Stromal cell of bone marrow (primary cell): ENCODE measurements at regions not wholly inside any gene's neighbourhood (a gene's known extent, or its start where the extent isn't known, plus 50 kb on each side); places are given as distances from the start of the nearest gene placed in this dataset.

Source experiments
- DNase-seq: peaks from one replicate; pipeline ENCODE4 v3.0.0-alpha.2; 2012; ENCODE audit warnings: low read depth

DNA sequence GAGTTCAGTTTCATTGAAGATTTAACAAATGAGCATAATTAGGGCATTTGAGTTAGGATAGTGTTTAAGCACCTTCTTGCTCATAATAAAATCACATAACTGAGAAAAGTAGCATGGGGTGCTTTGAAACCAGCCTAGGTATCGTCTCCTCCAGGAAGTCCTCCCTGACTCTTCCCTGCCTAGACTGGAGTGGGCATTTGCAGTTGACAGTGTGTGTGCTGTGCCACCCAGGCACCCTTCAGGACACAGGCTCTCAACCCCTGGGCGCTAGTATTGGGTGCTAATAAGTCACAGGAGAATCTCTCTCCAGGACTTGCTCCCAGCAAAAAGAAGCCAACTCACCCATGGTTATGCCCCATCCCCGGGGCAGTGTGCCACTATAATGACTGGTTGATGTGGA lies 584.1 kb downstream of the INSC start:
- DNase-seq: no peak

DNA sequence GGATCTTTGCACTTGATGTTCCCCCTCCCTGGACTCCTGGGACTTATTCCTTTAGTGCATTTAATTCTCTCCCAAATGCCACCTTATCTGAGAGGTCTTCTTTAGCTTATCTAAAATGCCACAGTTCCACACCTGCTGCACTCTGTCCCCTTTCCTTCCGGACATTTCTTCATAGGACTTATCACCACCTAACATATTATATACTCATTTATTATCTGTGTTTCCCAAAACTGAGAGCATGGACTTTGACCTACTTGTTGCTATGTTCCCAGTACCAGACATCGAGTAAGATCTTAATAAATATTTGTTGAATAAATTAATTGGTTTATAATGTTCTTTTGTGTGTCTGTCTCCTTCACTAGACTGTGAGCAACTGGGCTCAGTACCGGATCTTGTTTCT lies 585.3 kb downstream of the INSC start:
- no peak for DNase-seq

DNA sequence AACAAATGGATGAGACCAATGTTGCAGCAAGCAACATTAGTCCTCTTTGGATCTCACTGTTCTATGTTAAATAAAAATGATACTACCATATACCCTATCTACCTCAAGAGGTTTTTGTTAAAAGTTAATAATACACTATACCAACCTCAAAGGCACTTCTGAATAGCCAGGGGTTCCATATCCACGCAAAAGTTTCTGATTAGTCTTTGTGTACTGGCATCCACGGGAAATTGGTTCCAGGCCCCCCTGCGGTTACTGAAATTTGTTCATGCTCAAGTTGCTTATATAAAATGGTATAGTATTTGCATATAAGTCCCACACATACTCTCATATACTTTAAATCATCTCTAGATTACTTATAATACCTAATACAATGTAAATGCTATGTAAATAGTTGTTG lies 585.7 kb downstream of the INSC start:
- no peak for DNase-seq

DNA sequence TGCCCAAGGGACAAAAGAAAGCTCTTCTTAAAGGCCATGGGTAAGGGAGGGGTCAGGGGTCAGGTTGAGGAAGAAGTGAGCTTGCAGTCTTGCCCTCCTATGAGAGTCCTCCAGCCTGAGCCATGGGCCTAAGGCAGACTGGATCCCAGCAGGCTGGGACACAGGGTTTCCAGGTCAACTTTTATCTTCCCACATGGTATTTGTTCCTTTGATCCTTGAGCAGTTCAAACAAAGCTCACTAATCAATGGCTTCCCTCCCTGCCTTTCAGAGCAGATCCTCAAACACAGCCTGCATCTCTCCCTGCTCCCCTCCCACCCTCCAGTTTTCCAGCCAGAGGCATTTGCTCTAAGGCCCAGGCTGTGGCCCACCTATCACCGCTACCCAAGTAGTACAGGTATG lies 589.3 kb downstream of the INSC start:
- DNase-seq: no peak

DNA sequence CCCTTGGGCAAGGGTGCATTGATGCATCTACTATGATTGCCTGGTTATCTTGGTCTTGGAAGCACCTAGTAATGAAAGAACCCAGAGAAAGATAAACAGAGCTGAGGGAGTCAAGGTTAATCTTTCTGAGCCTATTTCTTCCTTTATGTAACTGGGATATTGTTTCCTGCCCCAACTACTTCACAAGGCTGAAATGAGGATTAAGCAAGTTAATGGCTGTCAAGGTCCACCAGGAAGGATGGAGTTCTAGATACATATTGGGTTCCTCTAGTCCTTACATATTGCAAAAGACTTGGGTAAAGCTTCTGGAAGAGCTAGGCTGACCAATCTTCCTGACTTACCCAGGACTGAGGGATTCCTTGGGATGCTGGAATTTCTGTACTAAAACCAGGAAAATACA lies 589.8 kb downstream of the INSC start:
- DNase-seq: no peak

DNA sequence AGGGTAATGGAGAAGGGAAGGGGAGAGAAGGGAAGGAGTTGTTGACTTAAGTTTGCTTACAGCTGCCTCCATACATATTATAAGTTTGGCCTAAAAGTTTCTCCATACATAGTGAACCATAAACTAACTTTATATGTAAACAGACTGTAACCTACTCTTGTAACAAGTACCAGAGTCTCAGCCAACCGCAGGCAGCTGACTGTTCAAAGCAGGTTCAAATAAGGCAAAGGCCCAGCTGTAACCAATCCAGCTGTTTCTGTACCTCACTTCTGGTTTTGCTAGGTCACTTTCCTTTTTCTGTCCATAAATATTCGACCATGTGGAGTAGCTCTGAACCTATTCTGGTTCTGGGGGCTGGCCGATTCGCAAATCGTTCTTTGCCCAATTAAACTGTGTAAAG lies 591.2 kb downstream of the INSC start:
- no peak for DNase-seq

DNA sequence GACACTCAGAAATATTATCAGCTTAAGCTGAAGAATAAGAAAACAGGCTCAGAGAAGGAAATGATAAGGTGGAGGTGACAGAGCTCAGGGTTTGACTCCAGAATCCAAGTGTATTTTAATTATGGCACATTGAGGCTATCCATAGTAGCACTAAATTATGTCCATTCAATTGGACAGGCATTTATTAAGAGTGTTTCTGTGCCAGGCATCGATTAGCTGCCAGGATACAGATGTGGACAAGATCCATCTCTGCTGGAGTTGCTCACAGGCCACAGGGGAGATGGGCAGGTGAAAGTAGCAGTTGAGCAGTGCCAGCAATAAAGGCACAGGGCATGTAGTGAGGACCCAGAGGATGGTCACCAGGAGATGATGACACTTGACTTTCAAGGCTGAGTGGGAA lies 592.5 kb downstream of the INSC start:
- no peak for DNase-seq

DNA sequence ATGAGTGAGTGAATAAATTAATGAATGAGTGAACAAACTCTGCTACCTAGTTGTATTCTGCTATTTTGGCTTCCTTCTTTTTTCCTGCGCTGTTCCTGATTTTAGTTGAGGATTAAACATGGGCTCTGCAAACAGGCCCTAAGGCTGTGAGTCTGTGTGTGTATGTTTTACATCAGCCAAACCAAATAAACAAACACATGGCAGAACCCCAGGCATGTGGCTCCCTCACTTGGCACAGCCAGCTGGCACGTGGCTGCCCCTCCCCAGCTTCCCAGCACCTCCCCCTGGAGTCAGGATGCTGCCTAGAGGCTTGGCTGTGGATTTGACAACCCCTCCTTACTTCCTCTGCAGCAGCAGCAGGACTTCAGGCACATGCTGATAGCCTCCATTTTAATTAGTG lies 593.2 kb downstream of the INSC start:
- no peak for DNase-seq

DNA sequence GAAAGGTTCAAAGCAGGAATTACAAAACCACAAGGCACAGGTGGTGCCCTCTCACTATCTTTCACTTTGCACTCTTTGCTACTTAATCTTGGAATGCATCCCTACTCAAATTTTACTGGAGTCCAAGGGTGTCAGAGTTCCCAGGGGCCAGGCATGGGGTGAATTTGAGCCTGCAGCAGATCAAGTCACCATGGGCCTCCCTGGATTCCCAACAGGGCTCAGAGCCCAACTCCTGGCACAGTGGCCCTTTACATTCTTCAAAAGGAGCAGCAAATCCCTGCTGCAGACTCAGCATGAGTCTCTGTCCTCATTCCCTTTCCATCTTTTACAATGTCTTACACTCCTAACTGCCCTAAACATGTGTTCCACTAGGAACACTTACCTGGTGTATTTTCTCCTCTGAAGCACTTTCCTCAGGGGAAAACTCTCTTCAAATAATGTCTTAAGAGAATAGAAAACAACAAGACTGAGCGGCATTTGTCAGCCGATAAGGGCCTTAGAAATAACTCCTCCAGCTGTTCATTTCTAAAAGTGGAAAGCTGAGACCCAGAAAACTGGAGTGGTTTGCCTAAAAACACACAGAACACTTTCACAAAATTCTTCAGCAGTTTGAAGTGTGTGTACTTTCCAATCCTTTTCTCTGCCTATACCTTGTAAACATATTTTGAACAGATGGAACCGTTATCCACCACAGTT lies 596.0 kb downstream of the INSC start:
- DNase-seq: no peak

DNA sequence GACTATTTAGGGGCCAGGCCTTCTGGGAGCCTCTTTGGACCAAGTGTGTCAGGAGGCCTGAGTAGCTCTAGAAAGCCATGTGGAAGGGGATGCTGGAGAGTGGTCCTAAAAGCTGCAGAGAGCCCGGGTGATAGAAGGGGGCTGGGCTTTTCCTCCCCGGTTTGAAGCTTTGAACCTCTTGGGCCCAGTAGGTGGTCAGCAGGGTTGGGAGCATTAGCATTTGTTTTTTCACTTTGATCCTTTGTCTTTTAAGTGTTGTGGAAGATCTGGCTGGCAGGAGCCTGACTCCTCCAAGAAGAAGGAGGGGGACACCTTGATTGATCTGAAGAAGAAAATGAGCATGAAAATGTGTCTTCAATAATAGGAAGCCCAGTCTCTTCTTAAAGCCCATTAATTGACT lies 596.6 kb downstream of the INSC start:
- DNase-seq: no peak

DNA sequence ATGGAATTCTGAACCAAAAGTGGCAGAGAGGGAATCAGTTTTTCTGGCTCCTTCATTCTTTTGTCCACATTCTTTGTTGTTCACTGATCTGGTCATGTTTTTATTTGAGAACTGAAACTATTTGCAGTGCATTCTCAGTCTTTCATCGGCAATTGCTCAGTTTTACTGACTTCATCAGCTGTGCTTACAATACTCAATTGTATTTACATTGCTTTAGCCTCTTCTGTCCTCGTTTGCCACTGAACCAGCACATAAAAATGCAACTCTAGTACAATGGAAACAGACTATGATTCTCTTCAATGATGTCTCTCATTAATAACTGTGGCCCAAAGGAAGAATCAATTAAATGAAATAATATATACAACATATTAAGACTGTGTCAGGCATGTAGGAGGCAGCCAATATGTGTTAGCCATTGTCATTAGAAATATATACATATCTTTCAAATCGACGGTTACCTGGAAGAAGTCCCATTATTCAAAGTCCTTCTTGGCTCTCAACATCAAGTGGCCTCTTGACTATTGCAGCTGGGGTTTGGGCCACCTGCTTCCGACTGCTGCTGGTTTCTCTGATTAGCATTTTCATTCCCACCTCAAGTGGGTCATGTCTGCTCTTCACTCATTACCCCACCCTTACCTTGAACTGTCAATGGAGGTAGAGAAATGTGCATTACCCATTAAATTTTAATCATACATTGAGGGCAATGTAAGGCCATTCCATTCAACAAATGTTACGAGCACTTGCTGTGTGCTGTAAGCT lies 600.1 kb downstream of the INSC start:
- DNase-seq: no peak

DNA sequence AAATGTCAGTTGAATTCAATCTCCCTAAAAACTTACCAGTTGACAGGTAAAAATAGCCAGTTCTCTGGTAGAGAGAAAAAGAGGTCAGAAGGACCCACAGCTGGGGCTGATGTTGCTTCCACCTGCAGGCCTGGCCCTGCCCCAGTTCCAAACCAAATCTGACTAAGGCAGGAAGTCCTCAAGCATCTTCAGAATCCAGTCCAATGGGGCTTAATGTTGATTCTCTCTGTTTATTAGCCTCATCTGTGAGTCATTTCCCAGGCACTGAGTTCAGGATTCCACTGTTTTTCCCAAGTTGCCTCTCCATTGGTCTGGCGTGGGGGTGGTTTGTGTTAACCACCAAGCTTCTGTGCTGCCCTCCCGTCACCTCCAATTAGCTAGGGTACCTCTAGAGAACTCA lies 601.8 kb downstream of the INSC start:
- DNase-seq: no peak

DNA sequence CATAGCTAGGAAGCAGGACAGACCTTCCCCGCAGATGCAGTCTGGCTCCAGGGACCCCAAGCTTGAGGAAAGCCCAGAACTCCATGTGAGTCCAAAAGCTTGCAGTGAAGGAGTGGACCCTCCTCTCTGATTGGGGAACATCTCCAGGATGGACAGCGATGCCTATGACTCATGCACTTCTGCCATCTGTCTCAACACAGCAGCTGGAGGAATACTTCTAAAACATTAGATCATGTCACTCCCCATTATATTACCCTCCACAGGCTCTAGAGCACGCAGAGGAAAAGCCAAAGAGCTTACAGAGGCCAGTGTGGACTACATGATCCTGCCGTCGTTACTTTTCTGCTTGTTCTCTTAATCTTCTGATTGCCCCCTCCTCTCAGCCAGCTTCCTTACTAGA lies 605.7 kb downstream of the INSC start:
- no peak for DNase-seq

DNA sequence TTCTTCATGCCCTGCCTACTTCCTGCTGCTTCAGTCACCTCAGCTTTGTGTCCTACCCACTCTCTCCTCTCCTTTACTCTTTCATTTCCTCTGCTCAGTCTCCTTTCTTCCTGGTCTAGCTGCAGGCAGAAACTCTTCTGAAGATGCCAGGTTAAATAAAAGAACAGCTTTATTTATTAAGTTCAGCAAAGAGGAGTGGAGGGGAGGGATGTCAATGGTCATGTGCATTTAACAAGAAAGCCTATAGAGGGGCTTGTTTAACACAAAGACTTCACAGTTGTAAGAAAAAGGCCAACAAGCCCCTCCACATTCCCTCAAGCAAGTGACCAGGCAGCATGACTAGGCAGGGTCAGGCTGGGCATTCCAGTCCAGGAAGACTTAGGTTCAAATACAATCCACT lies 609.2 kb downstream of the INSC start:
- DNase-seq: no peak

DNA sequence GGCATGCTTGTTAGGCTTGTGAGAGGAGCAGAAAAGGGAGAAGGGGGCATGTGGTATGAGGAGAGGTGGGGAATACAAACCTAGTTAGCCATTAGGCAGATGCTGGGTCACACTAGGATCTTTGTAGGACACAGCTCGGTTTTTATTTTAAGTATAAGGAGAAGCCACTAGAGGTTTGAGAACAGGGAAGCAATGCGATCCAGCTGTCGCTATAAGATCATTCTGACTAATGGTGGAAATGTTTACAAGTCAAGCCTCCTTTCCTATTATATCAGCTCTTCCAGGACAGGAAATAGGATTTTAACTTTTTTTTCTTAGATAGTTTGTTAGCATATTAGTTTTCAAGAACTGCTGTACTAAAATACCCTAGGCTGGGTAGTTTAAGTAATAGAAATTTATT lies 609.9 kb downstream of the INSC start:
- no peak for DNase-seq

DNA sequence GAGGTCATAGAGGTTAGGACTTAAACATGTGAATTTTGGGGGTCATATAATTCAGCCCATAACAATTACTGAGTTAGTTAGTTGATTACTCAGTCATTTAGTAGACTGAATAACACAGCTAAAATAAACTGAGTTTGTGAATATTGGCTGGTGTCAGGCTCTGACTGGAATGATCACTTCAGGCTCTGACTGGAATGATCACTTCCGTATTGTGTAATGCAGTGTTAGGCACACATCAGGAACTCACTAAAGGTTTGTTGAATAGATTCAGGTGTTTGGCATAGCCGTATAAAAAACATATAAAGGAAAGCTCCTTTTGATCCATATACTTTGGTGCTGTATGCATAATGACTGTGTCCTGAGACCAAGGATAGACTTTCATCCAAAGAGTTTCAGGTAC lies 610.5 kb downstream of the INSC start:
- DNase-seq: no peak

DNA sequence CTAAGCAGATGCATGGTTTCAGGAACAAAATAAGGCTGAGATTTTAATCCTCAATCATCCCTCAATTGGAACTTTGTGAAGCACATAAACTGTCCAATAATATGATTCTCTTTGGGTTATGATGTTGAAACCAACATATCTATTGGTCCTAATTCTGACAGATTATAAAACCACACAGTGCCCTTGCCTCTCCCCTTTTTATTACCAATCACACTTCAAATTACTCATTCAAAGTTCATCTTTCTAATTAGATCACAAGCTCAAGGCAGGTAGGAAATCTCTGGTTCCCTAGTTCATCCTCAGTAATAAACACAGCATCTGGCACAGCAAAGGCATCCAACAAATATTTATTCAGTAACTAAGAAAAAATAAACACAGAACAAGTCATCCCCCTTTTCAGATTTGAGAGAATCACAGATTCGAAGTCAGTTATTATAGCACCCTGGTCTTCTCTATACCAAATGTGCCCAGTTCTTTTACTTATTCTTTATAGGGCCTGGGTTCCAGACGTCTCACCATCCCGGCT lies 611.6 kb downstream of the INSC start:
- no peak for DNase-seq

DNA sequence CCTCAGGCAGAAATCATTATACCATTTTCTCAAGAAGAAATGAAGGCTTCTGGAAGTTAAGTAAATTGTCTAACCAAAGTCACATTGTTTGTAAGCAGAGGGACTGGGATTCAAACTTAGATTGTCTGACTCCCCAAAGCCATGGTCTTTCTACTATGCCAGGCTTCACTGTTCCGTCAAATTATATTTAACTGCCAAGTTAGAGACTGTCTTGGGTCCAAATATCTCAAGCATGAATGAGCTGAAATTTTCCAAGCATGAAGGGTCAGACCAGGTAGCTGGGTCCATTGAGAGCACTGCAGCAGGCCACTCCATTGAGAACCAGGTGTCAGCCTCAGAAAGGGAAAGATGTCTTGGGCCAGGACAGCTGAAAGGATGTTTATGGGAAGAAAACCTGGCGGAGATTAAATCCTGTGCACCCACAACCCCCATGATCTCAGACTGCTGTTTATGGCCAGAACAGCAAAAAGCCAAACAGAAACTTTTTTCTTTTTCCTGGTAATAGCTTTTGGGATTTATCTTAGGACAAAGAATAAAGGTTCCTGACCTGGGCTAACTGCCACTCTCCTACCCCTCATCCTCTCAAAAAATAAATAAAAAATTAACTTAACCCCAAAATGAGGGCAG lies 612.3 kb downstream of the INSC start:
- DNase-seq: no peak

DNA sequence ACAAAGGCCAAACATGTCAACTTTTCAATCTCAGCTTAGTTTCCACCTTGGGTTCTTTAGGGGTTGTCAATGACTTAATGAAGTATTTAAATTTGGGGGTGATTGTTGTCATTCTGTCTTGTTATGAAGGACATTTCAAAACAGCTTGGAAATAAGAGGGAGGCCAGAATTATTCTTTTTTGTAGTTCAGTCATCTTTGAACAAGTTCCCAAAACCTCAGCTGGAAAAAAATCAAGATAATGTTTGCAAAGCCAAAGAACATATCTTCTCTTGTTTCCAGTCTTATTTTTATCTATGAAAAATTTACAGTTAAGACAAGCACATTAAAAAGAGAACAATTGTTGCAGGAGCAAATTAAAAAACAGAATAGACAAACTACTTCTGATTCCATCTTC lies 612.8 kb downstream of the INSC start:
- DNase-seq: peak; percentile 16

DNA sequence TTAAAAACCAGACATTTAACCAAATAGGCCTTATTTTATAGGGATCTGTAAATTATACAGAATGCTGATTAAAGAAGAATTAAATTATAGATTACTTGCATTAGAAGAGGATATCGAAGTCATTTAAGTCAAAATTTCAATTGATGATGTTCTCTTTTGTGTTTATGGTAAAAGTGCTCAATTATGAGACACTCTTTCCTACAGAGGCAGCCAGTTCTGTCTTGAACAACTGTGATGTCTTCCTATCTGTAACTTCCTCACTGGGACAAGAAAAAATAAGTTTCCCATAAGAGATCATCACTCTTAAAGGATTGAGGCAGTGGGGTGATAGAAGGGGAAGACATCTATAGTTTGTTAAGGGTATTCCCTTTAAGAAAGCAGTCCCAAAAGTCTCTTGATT lies 613.5 kb downstream of the INSC start:
- DNase-seq: no peak

DNA sequence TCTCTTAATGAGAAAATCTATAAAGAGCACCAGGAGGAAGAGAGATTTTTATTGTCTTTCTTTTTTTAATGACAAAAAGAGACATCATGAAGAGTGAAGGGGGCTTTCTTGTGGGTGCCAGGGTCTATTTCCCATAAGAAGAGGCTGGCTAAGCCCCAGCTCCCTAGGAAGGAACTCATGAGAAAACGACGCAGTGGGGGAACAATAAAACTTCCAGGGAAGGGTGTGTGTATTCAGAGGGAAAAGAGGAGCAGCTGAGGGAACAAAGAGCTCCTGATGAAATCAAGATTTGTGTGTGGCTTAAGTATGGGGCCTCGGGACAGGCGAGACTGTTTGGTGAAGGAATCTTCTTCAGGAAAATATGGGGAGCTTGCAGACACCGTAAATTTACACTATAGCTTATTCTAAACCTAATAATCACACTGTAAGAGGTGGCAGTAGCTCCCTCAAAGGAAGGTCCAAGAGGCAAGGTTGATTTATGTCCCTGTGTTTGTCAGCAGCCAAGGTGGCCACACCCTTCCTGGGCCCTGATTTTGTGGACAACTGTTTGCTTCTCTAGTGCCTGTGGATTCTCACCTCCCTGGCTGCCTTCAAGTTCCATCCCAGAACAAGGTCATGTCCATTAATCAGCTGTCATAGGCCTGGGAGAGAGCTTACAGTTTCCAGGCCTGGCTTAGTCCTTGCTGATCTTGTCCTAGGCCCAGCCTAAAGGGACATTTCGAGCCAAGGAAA lies 615.7 kb downstream of the INSC start:
- DNase-seq: no peak

DNA sequence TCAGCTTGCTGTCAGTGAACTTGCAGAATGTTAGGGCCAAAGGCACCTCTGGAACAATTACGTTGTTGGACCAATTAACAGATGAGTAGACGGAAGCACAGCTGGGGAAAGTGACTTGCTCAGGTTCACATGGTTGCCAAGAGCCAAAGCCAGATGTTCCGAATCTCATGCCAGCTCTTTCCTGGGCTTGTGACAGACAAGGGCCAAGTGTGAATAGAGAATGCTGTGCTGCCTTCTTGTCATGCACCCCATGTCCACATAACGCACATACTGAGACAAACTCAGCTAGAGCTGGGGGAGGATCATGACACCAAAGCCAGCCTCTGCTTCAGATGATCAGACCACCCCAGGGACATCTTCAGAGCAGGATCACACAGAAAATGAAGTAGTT lies 616.3 kb downstream of the INSC start:
- DNase-seq: no peak

DNA sequence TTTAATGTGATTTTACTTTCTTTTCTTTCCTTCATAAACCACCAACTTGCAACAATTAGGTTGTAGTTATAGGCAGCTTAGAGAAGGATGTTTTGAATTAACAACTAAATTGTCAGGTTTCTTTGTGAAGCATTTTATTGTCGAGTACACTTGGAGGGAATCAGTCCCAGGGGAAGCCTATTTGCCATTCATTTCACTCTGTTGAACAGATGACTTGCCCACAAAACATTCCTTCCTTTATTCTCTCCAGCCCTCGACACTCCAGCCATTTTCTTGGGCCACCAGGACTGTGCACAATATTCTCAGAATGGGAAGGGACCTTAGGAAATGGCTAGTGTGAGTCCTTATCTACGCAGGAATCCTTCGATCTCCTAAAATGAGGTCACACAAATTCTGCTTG lies 620.6 kb downstream of the SOX6 start:
- no peak for DNase-seq
